ENCODE measurements at regions not wholly inside any gene's neighbourhood (a gene's known extent, or its start where the extent isn't known, plus 50 kb on each side); places are given as distances from the start of the nearest gene placed in this dataset.
A peak's percentile ranks its signal among the peaks of the same experiment; 100 is the strongest.

DNA sequence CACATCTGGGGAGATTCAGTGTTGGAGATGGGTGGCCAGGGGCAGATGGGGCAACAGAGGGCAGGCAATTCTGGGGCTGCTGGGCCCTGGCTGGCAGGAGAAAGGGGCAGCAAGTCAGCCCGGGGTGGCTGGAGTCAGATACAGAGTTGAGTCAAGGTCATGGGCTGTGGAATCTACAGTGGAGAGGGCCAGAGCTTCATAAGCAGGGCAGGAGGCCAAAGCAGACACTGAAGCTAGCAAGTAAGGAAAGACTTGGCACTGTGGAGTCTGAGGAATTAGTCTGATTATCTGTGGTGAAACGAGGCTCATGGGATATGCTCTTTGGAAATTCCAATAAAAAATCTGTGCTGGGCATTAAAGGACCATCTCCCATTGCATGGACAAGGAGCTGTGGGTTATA is 95.5 kb downstream of the TMX1 start:
- no peak overlapping the region for H3K4me3 ChIP-seq (ENCODE audit: low read depth, low read length)
- H3K27me3 ChIP-seq (ENCODE audit: insufficient read depth, low read depth, severe bottlenecking), result no peaks in the 10 kb centered on the region
- no peaks in the 10 kb centered on the region for H3K36me3 ChIP-seq
- no peaks in the 10 kb centered on the region for H3K9me3 ChIP-seq (ENCODE audit: severe bottlenecking)
- DNase-seq, result no peak
- no peak overlapping the region for H3K27ac ChIP-seq
- TF ChIP-seq, protein P1, sequence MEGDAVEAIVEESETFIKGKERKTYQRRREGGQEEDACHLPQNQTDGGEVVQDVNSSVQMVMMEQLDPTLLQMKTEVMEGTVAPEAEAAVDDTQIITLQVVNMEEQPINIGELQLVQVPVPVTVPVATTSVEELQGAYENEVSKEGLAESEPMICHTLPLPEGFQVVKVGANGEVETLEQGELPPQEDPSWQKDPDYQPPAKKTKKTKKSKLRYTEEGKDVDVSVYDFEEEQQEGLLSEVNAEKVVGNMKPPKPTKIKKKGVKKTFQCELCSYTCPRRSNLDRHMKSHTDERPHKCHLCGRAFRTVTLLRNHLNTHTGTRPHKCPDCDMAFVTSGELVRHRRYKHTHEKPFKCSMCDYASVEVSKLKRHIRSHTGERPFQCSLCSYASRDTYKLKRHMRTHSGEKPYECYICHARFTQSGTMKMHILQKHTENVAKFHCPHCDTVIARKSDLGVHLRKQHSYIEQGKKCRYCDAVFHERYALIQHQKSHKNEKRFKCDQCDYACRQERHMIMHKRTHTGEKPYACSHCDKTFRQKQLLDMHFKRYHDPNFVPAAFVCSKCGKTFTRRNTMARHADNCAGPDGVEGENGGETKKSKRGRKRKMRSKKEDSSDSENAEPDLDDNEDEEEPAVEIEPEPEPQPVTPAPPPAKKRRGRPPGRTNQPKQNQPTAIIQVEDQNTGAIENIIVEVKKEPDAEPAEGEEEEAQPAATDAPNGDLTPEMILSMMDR (IDR thresholded peaks at IDR 0.05; ENCODE audit: low read depth, low read length), result no peak

DNA sequence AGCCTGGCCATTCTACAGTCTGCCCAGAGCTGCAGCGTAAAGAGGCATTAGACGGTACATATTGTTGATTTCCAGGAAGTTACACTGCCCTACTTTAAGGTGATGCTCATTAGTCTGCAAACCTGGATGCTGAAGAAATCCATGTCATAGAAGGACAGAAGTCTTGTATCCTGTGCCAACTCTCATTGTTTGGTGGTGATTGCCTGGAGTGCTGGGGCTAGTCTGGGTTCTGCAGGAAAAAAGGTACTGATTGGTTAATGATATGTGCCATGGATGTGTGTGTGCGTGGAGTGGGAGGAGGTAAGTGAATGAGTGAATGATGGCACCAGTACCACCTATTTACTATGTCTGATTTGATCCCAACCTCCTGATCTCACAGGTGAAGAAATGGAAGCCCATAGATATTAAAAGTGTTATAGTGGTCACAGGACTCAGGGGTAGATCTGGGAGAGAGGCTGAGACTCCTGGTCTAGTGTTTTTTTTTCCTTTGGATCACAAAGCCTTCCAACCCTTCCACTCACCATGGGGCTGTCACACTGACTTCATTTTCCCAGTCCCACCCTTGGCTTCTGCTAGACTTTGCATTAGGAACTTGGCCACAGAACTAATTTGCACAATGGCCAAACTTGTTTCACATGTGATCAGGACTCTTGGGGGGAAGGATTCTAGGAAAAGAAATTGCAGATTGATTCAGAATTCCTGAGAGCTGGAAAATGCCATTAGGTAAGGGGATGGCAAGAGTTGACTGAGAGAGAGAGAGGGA is 96.1 kb downstream of the TMX1 start:
- TF ChIP-seq, protein P1 (IDR thresholded peaks at IDR 0.05; ENCODE audit: low read depth, low read length), result no peak

DNA sequence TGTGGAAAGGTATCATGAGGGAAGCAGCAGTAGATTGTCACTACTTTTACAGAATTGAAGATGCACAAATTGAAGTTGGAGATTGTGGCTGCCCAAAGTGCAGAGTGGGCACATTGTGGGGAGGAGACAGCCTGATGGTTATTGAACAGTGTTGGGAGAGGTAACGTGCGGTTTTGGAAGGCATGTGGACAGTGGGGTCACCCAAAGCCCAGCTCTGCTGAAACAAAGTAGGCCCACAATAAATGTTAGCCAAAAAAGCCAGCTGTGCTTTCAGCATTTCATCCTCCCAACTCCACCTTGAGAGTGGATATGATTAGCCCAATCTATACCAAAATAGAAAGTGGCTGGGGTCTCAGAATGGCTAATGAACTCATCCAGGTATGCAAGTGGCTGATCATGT is 96.7 kb downstream of the TMX1 start:
- Histone ChIP-seq H3K36me3 (no peaks in the 10 kb centered on the region), H3K27ac (no peak overlapping the region), H3K27me3 (ENCODE audit: insufficient read depth, low read depth, severe bottlenecking) (no peaks in the 10 kb centered on the region), H3K9me3 (ENCODE audit: severe bottlenecking) (no peaks in the 10 kb centered on the region), H3K4me3 (ENCODE audit: low read depth, low read length) (no peak overlapping the region)
- TF ChIP-seq, protein P1 (IDR thresholded peaks at IDR 0.05; ENCODE audit: low read depth, low read length), result no peak
- DNase-seq, result no peak

More for the DNA sequence above, 96.1 kb downstream of the TMX1 start:
- no peak overlapping the region for H3K4me3 ChIP-seq (ENCODE audit: low read depth, low read length)
- H3K9me3 ChIP-seq (ENCODE audit: severe bottlenecking), result no peaks in the 10 kb centered on the region
- H3K27me3 ChIP-seq (ENCODE audit: insufficient read depth, low read depth, severe bottlenecking), result no peaks in the 10 kb centered on the region
- no peaks in the 10 kb centered on the region for H3K36me3 ChIP-seq
- no peak for DNase-seq
- H3K27ac ChIP-seq, result no peak overlapping the region

DNA sequence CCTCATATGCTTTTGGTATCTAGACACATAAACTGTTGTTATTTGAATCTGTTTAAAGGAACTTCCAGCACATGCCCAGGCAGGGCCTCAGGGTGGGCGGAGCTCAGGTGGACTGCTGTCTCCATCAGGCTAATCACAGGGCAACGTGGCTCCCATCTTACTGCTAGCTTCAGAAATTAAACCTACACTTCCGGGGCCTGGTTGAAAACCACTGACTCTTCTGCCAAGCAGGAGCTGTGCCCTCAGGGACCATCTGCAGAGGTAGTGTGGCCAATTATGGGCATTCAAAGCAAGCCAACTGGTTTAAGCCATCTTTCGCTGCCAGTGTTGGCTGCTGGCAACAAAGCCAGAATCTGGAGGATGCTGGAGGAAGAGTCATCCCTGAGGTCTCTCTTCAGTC is 97.5 kb downstream of the TMX1 start:
- Histone ChIP-seq H3K4me3 (ENCODE audit: low read depth, low read length) (no peak overlapping the region), H3K36me3 (no peaks in the 10 kb centered on the region), H3K9me3 (ENCODE audit: severe bottlenecking) (no peaks in the 10 kb centered on the region), H3K27ac (no peak overlapping the region), H3K27me3 (ENCODE audit: insufficient read depth, low read depth, severe bottlenecking) (no peaks in the 10 kb centered on the region)
- peak; percentile 20 for DNase-seq
- TF ChIP-seq, protein P1 (IDR thresholded peaks at IDR 0.05; ENCODE audit: low read depth, low read length), result no peak

DNA sequence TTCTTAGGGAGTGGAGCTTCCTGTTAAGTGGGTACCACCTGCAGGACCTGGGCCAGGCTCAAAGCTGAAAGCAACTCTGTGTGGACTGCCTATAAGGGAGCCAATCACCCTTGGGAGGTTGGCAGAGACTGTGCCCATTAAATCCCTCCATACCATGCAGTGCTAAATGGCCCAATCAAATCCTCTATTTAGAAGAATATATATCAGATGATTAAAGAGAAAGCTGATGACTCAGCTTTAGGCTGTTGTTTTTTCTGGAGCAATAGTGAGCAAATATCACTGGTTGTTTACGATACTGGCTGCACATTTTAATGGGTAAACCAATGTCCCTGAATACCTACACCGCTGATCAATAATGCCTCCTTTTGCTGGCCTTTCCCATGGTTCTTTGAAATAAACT is 101.3 kb downstream of the TMX1 start:
- Histone ChIP-seq H3K27ac (no peak overlapping the region), H3K36me3 (no peaks in the 10 kb centered on the region), H3K27me3 (ENCODE audit: insufficient read depth, low read depth, severe bottlenecking) (no peaks in the 10 kb centered on the region), H3K4me3 (ENCODE audit: low read depth, low read length) (no peak overlapping the region), H3K9me3 (ENCODE audit: severe bottlenecking) (peaks cover 3% of the 10 kb centered on the region)
- DNase-seq, result no peak
- TF ChIP-seq, protein P1 (IDR thresholded peaks at IDR 0.05; ENCODE audit: low read depth, low read length), result no peak

DNA sequence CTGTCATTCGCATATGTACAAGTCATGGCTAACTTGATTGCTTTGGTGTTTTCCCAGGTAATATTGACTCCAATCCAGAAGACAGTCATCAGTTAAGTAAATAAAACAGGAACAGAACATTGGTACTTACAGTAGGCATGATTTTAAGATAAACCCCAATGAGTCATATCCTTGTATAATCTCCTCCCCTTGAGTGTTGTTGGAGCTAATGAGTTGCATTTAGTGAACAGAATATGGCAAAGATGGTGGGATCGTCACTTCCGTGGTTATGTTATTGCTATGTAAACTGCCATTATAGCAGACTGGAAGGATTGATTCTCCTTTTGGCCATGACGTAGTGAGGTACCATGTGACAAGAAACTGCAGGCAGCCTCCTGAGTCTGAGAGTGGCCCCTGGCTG is 102.2 kb downstream of the TMX1 start:
- DNase-seq, result no peak
- Histone ChIP-seq H3K27ac (no peak overlapping the region), H3K36me3 (no peaks in the 10 kb centered on the region), H3K27me3 (ENCODE audit: insufficient read depth, low read depth, severe bottlenecking) (no peaks in the 10 kb centered on the region), H3K9me3 (ENCODE audit: severe bottlenecking) (peaks cover 8% of the 10 kb centered on the region), H3K4me3 (ENCODE audit: low read depth, low read length) (no peak overlapping the region)
- TF ChIP-seq, protein P1 (IDR thresholded peaks at IDR 0.05; ENCODE audit: low read depth, low read length), result no peak
